Fibroblast of lung (primary cell): ENCODE measurements at regions not wholly inside any gene's neighbourhood (a gene's known extent, or its start where the extent isn't known, plus 50 kb on each side); places are given as distances from the start of the nearest gene placed in this dataset.

Source experiments
- EZH2 ChIP-seq: IDR thresholded peaks from 2 replicates; pipeline ENCODE4 v1.5.1; 2012; ENCODE audit warnings: low read length, control low read depth, mild to moderate bottlenecking; ENCODE audit errors: missing control alignments
- TF ChIP-seq, protein P1 (sequence below), 2 donors: IDR thresholded peaks in 1 of 2; conservative IDR thresholded peaks in 1 of 2; 1 replicate in 1 of 2; 2 replicates in 1 of 2; pipeline ENCODE4 v1.5.1; 2011 to 2012; ENCODE audit warnings: low read length in 2 of 2, control low read depth in 1 of 2, inconsistent platforms in 1 of 2, low read depth in 1 of 2, mild to moderate bottlenecking in 1 of 2

DNA sequence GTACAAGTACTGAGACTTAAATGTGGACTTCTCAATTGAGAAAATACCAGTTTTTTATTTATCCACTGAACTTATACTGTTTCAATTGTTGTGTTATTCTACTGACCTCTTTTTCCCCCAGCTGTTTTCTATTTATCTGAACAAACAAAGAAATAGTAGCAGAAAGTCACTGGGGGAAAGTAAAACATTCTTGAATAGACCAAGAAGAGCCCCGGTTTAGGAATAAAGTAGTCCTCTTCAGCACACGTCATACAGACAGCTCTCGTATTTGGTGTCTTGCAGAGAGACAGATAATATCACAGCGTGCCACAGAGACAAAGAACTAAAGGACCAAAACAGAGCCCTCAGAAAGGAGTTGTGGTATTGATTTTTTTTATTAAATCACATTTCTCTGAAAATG is 1159.1 kb upstream of the CDH8 start:
- TF ChIP-seq, protein P1, sequence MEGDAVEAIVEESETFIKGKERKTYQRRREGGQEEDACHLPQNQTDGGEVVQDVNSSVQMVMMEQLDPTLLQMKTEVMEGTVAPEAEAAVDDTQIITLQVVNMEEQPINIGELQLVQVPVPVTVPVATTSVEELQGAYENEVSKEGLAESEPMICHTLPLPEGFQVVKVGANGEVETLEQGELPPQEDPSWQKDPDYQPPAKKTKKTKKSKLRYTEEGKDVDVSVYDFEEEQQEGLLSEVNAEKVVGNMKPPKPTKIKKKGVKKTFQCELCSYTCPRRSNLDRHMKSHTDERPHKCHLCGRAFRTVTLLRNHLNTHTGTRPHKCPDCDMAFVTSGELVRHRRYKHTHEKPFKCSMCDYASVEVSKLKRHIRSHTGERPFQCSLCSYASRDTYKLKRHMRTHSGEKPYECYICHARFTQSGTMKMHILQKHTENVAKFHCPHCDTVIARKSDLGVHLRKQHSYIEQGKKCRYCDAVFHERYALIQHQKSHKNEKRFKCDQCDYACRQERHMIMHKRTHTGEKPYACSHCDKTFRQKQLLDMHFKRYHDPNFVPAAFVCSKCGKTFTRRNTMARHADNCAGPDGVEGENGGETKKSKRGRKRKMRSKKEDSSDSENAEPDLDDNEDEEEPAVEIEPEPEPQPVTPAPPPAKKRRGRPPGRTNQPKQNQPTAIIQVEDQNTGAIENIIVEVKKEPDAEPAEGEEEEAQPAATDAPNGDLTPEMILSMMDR (conservative IDR thresholded peaks at IDR 0.05 in 1 of 2, IDR thresholded peaks at IDR 0.05 in 1 of 2; ENCODE audit: low read depth in 1 of 2, low read length in 2 of 2), result no peak
- TF ChIP-seq EZH2, result no peak
